ENCODE measurements at regions not wholly inside any gene's neighbourhood (a gene's known extent, or its start where the extent isn't known, plus 50 kb on each side); places are given as distances from the start of the nearest gene placed in this dataset.

DNA sequence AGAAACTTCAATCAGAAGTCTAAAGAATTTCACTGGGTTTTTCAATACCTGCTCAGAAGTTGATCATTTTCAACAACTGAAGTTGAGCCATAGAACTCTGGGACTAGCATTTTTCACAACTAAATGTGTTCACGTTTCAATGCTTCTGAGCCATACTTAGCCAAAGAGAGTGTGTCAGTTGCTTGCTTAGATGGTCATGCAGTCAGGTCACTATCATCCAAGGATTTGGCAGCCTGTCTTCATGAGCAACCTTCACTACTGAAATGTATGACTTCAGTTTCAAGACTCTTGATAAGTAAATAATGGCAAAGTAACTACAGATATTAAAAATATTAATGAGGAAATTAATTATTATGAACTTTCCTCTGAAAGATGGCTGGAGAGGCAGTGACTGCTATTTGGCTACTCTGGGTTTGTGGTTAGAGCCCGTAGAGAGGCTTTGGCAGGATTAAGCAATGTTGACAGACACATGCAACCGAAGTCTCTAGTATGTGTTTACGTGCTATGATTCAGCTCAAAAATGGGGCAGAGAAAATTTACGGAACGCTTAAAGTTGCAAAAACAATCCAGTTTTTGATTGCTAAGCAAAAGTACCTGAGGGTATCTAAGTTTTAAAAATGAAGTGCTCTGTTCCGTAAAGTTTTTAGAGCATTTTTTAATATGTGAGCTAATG, 133.8 kb downstream of the GMNC start:
- Histone ChIP-seq H3K4me1 (no peaks in the 10 kb centered on the region), H3K4me3 (no peak overlapping the region), H3K36me3 (no peaks in the 10 kb centered on the region), H3K9me3 (no peaks in the 10 kb centered on the region), H3K27me3 (no peaks in the 10 kb centered on the region), H3K27ac (no peak overlapping the region)
- DNase-seq (ENCODE audit: extremely low spot score in 2 of 2): no peak
- TF ChIP-seq POLR2A (IDR thresholded peaks at IDR 0.05): no peak
- intact Hi-C loops (cut with DNase I): no loop called here

DNA sequence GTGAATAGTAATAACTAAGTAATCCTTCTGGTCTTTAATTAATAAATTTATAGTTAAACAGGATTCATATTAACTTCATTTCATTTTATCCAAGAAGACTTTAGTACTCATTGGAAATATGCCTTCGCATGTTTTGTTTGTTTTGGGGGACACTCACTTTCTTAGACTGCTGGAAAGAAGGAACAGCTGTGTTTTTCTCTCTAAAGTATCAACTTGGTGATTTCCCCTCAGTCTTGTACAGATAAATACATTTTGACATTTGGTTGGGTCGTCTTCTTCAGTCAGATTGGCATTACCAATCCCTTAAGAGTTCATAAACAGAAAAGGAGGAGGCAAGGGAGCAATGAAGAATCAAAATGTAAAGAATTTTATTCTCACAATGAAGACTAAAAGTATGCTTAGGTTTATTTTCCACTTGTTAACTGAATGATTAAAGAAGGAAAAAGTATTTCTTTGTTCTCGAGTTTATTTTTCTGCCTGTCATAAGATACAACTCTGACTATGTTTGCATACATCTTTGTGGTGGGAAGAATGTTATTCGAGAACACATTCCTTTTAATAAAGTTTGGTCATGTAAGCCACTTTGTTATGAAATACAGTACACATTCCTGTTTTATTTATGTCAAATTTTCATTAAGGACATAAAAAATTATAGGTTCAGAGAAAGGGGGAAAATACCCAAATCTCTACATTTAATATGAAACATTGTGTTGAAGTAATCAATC, 140.2 kb downstream of the GMNC start:
- no peaks in the 10 kb centered on the region for H3K27me3 ChIP-seq
- TF ChIP-seq POLR2AphosphoS5 (IDR thresholded peaks at IDR 0.05; ENCODE audit: insufficient read depth in 1 of 2, low read depth in 1 of 2): no peak
- TF ChIP-seq, protein P1, sequence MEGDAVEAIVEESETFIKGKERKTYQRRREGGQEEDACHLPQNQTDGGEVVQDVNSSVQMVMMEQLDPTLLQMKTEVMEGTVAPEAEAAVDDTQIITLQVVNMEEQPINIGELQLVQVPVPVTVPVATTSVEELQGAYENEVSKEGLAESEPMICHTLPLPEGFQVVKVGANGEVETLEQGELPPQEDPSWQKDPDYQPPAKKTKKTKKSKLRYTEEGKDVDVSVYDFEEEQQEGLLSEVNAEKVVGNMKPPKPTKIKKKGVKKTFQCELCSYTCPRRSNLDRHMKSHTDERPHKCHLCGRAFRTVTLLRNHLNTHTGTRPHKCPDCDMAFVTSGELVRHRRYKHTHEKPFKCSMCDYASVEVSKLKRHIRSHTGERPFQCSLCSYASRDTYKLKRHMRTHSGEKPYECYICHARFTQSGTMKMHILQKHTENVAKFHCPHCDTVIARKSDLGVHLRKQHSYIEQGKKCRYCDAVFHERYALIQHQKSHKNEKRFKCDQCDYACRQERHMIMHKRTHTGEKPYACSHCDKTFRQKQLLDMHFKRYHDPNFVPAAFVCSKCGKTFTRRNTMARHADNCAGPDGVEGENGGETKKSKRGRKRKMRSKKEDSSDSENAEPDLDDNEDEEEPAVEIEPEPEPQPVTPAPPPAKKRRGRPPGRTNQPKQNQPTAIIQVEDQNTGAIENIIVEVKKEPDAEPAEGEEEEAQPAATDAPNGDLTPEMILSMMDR (IDR thresholded peaks at IDR 0.05): no peak
- TF ChIP-seq POLR2A (IDR thresholded peaks at IDR 0.05): no peak
- intact Hi-C loops (cut with DNase I): no loop called here

DNA sequence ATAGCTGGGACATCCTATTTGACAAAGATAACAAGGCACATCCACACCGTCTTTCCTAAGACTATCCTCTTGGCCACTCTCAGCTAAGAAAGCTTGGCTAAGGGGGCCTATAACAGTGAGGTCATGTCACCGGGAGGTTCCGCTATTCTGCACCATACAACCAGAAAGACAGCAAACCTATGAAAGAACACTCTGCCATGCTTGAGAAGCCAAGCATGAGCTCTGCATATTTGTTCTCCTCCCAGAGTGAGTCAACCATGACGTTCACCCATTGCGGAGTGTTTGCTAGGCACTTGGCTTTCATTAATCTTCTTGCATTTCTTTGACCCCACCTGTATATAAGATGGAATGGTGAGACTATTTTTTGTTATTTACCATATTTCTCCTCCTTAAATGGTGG, 141.2 kb downstream of the GMNC start:
- Histone ChIP-seq H3K4me1 (no peaks in the 10 kb centered on the region), H3K4me3 (no peak overlapping the region), H3K27ac (no peak overlapping the region), H3K36me3 (no peaks in the 10 kb centered on the region), H3K27me3 (no peaks in the 10 kb centered on the region), H3K9me3 (no peaks in the 10 kb centered on the region)
- TF ChIP-seq, protein P1 (IDR thresholded peaks at IDR 0.05): no peak
- TF ChIP-seq POLR2A (IDR thresholded peaks at IDR 0.05): no peak
- DNase-seq (ENCODE audit: extremely low spot score in 2 of 2): no peak
- intact Hi-C loops (cut with DNase I): no loop called here

More for the DNA sequence above, 140.2 kb downstream of the GMNC start:
- Histone ChIP-seq H3K27ac (no peak overlapping the region), H3K4me1 (no peaks in the 10 kb centered on the region), H3K4me3 (no peak overlapping the region), H3K36me3 (no peaks in the 10 kb centered on the region), H3K9me3 (no peaks in the 10 kb centered on the region)
- no peak for DNase-seq (ENCODE audit: extremely low spot score in 2 of 2)

DNA sequence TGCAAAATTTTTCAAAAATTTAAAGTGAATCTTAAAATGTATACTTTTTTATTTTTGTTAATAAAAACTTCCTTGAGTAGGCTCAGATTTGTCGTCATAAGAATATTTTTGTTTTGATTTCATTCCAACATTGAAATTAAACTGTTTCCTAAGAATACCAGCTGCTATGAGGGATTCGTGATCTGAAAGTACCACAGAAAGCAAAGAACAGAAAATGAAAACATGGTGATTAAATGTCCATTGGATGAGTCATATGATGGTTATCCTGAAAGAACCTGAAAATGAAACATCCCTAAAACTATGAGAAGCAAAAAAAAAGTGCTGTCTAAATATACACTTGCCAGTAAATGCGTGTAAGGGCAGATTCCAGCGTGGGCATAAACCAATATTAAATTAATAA, 143.8 kb downstream of the GMNC start:
- Histone ChIP-seq H3K4me1 (no peaks in the 10 kb centered on the region), H3K36me3 (no peaks in the 10 kb centered on the region), H3K27ac (no peak overlapping the region), H3K4me3 (no peak overlapping the region), H3K9me3 (no peaks in the 10 kb centered on the region), H3K27me3 (no peaks in the 10 kb centered on the region)
- no peak for DNase-seq (ENCODE audit: extremely low spot score in 2 of 2)
- intact Hi-C loops (cut with DNase I): no loop called here
- TF ChIP-seq POLR2A (IDR thresholded peaks at IDR 0.05) (no peak), POLR2AphosphoS5 (IDR thresholded peaks at IDR 0.05; ENCODE audit: insufficient read depth in 1 of 2, low read depth in 1 of 2) (no peak)
- TF ChIP-seq, protein P1 (IDR thresholded peaks at IDR 0.05): no peak

DNA sequence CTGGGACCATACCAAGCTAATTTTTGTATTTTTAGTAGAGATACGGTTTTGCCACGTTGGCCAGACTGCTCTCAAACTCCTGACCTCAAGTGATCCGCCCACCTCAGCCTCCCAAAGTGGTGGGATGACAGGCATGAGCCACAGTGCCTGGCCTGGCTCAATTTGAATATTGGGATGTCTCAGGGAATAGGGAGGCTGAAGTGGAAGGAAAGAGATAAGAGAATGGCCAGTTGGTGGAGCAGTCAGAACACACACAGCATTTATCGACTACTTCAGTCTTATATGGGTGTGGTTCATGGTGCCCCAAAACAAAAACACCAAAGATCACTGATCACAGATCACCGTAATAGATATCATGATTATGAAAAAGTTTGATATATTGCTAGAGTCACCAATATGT, 144.4 kb downstream of the GMNC start:
- no peak overlapping the region for H3K27ac ChIP-seq
- intact Hi-C loops (cut with DNase I): no loop called here
- no peaks in the 10 kb centered on the region for H3K4me1 ChIP-seq
- no peak overlapping the region for H3K4me3 ChIP-seq
- no peak for DNase-seq (ENCODE audit: extremely low spot score in 2 of 2)
- H3K9me3 ChIP-seq: no peaks in the 10 kb centered on the region
- H3K36me3 ChIP-seq: no peaks in the 10 kb centered on the region
- H3K27me3 ChIP-seq: no peaks in the 10 kb centered on the region
- TF ChIP-seq POLR2AphosphoS5 (IDR thresholded peaks at IDR 0.05; ENCODE audit: insufficient read depth in 1 of 2, low read depth in 1 of 2) (no peak), POLR2A (IDR thresholded peaks at IDR 0.05) (no peak)
- TF ChIP-seq, protein P1 (IDR thresholded peaks at IDR 0.05): no peak
